HCT116 (cell line): ENCODE measurements at regions not wholly inside any gene's neighbourhood (a gene's known extent, or its start where the extent isn't known, plus 50 kb on each side); places are given as distances from the start of the nearest gene placed in this dataset.

Experiments used
- ATAC-seq: fragments of 200-7000 bp; cut with Tn5 transposase; 2 replicates; pipeline ENCODE4 v1.9.1; 2020; ENCODE audit warnings: mild to moderate bottlenecking, moderate library complexity
- BruUV-seq: library from RNA; stranded (reverse); fragments of 400-500 nt; replicated peaks from 2 replicates; lab custom pipeline; 2021; lab: Mats Ljungman, UMichigan
- CTCF ChIA-PET: fragments of 300-600 bp; sonication (Branson Sonifier 250); formaldehyde crosslinking; loops from one replicate; lab custom pipeline; 2021; ENCODE audit warnings: antibody characterized with exemption; lab: Charles Lee
- POLR2A ChIA-PET: fragments of 300-600, 350-600 bp; sonication (Branson Sonifier 250); formaldehyde crosslinking; loops from one replicate; lab custom pipeline; 2021; ENCODE audit warnings: antibody characterized with exemption; lab: Charles Lee
- RAD21 ChIA-PET, 2 experiments: fragments of 300-600 bp; sonication (Branson Sonifier 250); formaldehyde crosslinking; loops; one replicate each; lab custom pipeline; 2023; ENCODE audit warnings: low total read pairs in 2 of 2; ENCODE audit not compliant: uncharacterized antibody in 2 of 2, unreplicated experiment in 2 of 2, low non-redundant PET in 1 of 2; lab: Charles Lee
- DNase-seq: peaks from one replicate; pipeline ENCODE4 v3.0.0-alpha.2; 2010; ENCODE audit warnings: low read depth, low spot score
- H2AFZ ChIP-seq: fragments of 200-600 bp; shearing (Covaris generic), sonication (generic); 2 replicates; pipeline ENCODE4 v1.6.1; 2017; ENCODE audit warnings: low read depth, mixed run types, mixed read lengths, antibody characterized with exemption, low read length; ENCODE audit not compliant: poor library complexity, severe bottlenecking
- H3K27ac ChIP-seq: 2 replicates; pipeline ENCODE4 v1.5.1; 2012; ENCODE audit warnings: low read depth, low read length
- H3K27me3 ChIP-seq: fragments of 200-600 bp; sonication (generic); 2 replicates; pipeline ENCODE4 v1.6.1; 2016; ENCODE audit warnings: mixed run types, low read length, mixed read lengths; ENCODE audit not compliant: insufficient read depth
- H3K36me3 ChIP-seq, 2 experiments: fragments of 200-500 bp in 1 of 2; fragments of 200-600 bp in 1 of 2; sonication (Bioruptor generic) in 1 of 2; sonication (generic) in 1 of 2; 2 replicates each; pipeline versions ENCODE4 v1.5.1 to v1.6.1; 2014 to 2016; ENCODE audit warnings: low read length in 2 of 2, inconsistent platforms in 1 of 2, mixed read lengths in 1 of 2, mixed run types in 1 of 2; ENCODE audit not compliant: insufficient read depth in 2 of 2, control insufficient read depth in 1 of 2
- H3K4me1 ChIP-seq, 2 experiments: fragments of 200-600 bp in 1 of 2; sonication (generic) in 1 of 2; 2 replicates each; pipeline versions ENCODE4 v1.5.1 to v1.6.1; 2012 to 2017; ENCODE audit warnings: low read length in 2 of 2, inconsistent platforms in 1 of 2, mild to moderate bottlenecking in 1 of 2, mixed read lengths in 1 of 2, mixed run types in 1 of 2, moderate library complexity in 1 of 2; ENCODE audit not compliant: insufficient read depth in 2 of 2, control insufficient read depth in 1 of 2
- H3K4me2 ChIP-seq: fragments of 200-600 bp; sonication (generic); 2 replicates; pipeline ENCODE4 v1.6.1; 2017; ENCODE audit warnings: mixed run types, low read length, mixed read lengths
- H3K4me3 ChIP-seq, 2 experiments: fragments of 200-600 bp in 1 of 2; sonication (generic) in 1 of 2; replicated peaks in 1 of 2; 2 replicates each; pipeline ENCODE4 v1.5.1; 2011 to 2016; ENCODE audit warnings: low read length in 2 of 2, control low read depth in 1 of 2, low read depth in 1 of 2, mild to moderate bottlenecking in 1 of 2, mixed read lengths in 1 of 2, mixed run types in 1 of 2
- H3K79me2 ChIP-seq: fragments of 200-600 bp; sonication (generic); 2 replicates; pipeline ENCODE4 v1.6.1; 2017; ENCODE audit warnings: mild to moderate bottlenecking, mixed run types, low read length, moderate library complexity, mixed read lengths; ENCODE audit not compliant: insufficient read depth
- H3K9ac ChIP-seq: fragments of 200-600 bp; sonication (generic); 2 replicates; pipeline ENCODE4 v1.6.1; 2016; ENCODE audit warnings: low read length, mixed read lengths
- H3K9me2 ChIP-seq: fragments of 200-600 bp; sonication (generic), shearing (Covaris generic); 2 replicates; pipeline ENCODE4 v1.6.1; 2017; ENCODE audit warnings: mixed run types, mild to moderate bottlenecking, moderate library complexity; ENCODE audit not compliant: insufficient read depth
- H3K9me3 ChIP-seq, 2 experiments: fragments of 200-500 bp in 1 of 2; fragments of 200-600 bp in 1 of 2; sonication (Bioruptor generic) in 1 of 2; sonication (generic) in 1 of 2; 2 replicates each; pipeline ENCODE4 v1.6.1; 2014 to 2017; ENCODE audit warnings: low read length in 2 of 2, mixed read lengths in 2 of 2, inconsistent platforms in 1 of 2, low read depth in 1 of 2, mild to moderate bottlenecking in 1 of 2, mixed run types in 1 of 2, moderate library complexity in 1 of 2; ENCODE audit not compliant: control insufficient read depth in 1 of 2, insufficient read depth in 1 of 2
- H4K20me1 ChIP-seq: fragments of 200-600 bp; sonication (generic), shearing (Covaris generic); 2 replicates; pipeline ENCODE4 v1.6.1; 2017; ENCODE audit warnings: mixed run types, mild to moderate bottlenecking, moderate library complexity; ENCODE audit not compliant: insufficient read depth
- ELF1 ChIP-seq: IDR thresholded peaks from 2 replicates; pipeline ENCODE4 v1.6.1; 2012; ENCODE audit warnings: low read depth, borderline replicate concordance
- EZH2phosphoT487 ChIP-seq: fragments of 200-600 bp; IDR thresholded peaks from 2 replicates; pipeline ENCODE4 v1.6.1; 2018; ENCODE audit warnings: antibody characterized with exemption, borderline replicate concordance
- FOSL1 ChIP-seq: IDR thresholded peaks from 2 replicates; pipeline ENCODE4 v1.6.1; 2012; ENCODE audit warnings: low read depth
- SIN3A ChIP-seq: IDR thresholded peaks from 2 replicates; pipeline ENCODE4 v1.6.1; 2012; ENCODE audit warnings: low read depth
- ZFX ChIP-seq: fragments of 450-650 bp; IDR thresholded peaks from 2 replicates; pipeline ENCODE4 v1.6.1; 2017
- ZNF274 ChIP-seq: fragments of 200-500 bp; sonication (Bioruptor generic); IDR thresholded peaks from 2 replicates; pipeline ENCODE4 v1.6.1; 2014; ENCODE audit warnings: mild to moderate bottlenecking, low read depth, low read length, inconsistent platforms
- intact Hi-C: fragments of 100-400 bp; cut with micrococcal nuclease; formaldehyde crosslinking; loops from 2 replicates; pipeline ENCODE4 v1.10.0; 2022
- TF ChIP-seq, protein P1 (sequence below), 3 experiments: fragments of 200-600 bp in 1 of 3; sonication (generic) in 1 of 3; IDR thresholded peaks in 2 of 3; conservative IDR thresholded peaks in 1 of 3; 2 replicates each; pipeline ENCODE4 v1.5.1; 2012 to 2017; ENCODE audit warnings: low read depth in 2 of 3, low read length in 2 of 3, antibody characterized with exemption in 1 of 3, borderline replicate concordance in 1 of 3, control low read depth in 1 of 3, mild to moderate bottlenecking in 1 of 3, mixed read lengths in 1 of 3, mixed run types in 1 of 3, moderate library complexity in 1 of 3; ENCODE audit not compliant: insufficient read depth in 1 of 3
- TF ChIP-seq, protein P2 (sequence below): IDR thresholded peaks from 2 replicates; pipeline ENCODE4 v1.6.1; 2012
- TF ChIP-seq, protein P3 (sequence below): IDR thresholded peaks from 2 replicates; pipeline ENCODE4 v1.6.1; 2012; ENCODE audit warnings: low read depth

DNA sequence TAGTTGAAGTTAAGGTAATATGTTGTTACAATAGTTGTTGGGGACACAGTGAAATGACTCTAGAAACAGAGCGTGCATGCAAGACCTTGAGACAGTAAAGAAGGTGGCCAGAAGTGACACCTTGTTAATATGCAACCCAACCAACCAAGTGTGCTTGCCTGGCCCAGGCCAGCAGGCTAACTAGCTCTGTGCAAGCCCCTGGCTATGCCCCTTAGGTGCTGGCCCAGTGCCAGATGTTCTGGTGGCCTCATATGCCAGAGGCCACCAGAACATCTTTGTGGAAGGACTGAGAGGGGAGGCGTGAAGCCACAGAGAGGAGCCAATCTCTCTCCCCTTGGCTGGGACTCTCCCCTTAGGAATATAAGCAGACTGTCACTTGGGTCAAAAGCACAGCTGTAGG lies 111.2 kb upstream of the JUN start:
- H3K4me2 ChIP-seq: no peak overlapping the region
- no TSS peak for BruUV-seq
- TF ChIP-seq, protein P1, sequence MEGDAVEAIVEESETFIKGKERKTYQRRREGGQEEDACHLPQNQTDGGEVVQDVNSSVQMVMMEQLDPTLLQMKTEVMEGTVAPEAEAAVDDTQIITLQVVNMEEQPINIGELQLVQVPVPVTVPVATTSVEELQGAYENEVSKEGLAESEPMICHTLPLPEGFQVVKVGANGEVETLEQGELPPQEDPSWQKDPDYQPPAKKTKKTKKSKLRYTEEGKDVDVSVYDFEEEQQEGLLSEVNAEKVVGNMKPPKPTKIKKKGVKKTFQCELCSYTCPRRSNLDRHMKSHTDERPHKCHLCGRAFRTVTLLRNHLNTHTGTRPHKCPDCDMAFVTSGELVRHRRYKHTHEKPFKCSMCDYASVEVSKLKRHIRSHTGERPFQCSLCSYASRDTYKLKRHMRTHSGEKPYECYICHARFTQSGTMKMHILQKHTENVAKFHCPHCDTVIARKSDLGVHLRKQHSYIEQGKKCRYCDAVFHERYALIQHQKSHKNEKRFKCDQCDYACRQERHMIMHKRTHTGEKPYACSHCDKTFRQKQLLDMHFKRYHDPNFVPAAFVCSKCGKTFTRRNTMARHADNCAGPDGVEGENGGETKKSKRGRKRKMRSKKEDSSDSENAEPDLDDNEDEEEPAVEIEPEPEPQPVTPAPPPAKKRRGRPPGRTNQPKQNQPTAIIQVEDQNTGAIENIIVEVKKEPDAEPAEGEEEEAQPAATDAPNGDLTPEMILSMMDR (IDR thresholded peaks at IDR 0.05 in 2 of 3, conservative IDR thresholded peaks at IDR 0.05 in 1 of 3; ENCODE audit: borderline replicate concordance in 1 of 3, insufficient read depth in 1 of 3, low read depth in 2 of 3, low read length in 2 of 3): no peak
- no peak for TF ChIP-seq ELF1
- TF ChIP-seq SIN3A: no peak
- TF ChIP-seq, protein P2, sequence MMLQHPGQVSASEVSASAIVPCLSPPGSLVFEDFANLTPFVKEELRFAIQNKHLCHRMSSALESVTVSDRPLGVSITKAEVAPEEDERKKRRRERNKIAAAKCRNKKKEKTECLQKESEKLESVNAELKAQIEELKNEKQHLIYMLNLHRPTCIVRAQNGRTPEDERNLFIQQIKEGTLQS: no peak
- TF ChIP-seq ZFX: no peak
- TF ChIP-seq ZNF274: no peak
- TF ChIP-seq, protein P3, sequence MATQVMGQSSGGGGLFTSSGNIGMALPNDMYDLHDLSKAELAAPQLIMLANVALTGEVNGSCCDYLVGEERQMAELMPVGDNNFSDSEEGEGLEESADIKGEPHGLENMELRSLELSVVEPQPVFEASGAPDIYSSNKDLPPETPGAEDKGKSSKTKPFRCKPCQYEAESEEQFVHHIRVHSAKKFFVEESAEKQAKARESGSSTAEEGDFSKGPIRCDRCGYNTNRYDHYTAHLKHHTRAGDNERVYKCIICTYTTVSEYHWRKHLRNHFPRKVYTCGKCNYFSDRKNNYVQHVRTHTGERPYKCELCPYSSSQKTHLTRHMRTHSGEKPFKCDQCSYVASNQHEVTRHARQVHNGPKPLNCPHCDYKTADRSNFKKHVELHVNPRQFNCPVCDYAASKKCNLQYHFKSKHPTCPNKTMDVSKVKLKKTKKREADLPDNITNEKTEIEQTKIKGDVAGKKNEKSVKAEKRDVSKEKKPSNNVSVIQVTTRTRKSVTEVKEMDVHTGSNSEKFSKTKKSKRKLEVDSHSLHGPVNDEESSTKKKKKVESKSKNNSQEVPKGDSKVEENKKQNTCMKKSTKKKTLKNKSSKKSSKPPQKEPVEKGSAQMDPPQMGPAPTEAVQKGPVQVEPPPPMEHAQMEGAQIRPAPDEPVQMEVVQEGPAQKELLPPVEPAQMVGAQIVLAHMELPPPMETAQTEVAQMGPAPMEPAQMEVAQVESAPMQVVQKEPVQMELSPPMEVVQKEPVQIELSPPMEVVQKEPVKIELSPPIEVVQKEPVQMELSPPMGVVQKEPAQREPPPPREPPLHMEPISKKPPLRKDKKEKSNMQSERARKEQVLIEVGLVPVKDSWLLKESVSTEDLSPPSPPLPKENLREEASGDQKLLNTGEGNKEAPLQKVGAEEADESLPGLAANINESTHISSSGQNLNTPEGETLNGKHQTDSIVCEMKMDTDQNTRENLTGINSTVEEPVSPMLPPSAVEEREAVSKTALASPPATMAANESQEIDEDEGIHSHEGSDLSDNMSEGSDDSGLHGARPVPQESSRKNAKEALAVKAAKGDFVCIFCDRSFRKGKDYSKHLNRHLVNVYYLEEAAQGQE: no peak
- no peak for TF ChIP-seq EZH2phosphoT487
- TF ChIP-seq FOSL1: no peak
- no peak overlapping the region for H3K4me3 ChIP-seq
- no peaks in the 10 kb centered on the region for H3K9me2 ChIP-seq
- CTCF ChIA-PET: no interaction called here
- no peak overlapping the region for H2AFZ ChIP-seq
- ATAC-seq: no peak
- H4K20me1 ChIP-seq: no peaks in the 10 kb centered on the region
- no peak for DNase-seq
- peaks cover 0 to 10% of the 10 kb centered on the region in 2 experiments; a peak in 1 of 4 replicates for H3K4me1 ChIP-seq
- RAD21 ChIA-PET: no interaction called here
- POLR2A ChIA-PET: no interaction called here
- H3K79me2 ChIP-seq: no peaks in the 10 kb centered on the region
- H3K9me3 ChIP-seq: no peaks in the 10 kb centered on the region
- H3K27ac ChIP-seq: no peak overlapping the region
- H3K27me3 ChIP-seq: no peaks in the 10 kb centered on the region
- no peaks in the 10 kb centered on the region for H3K36me3 ChIP-seq
- intact Hi-C loops: no loop called here
- no peak overlapping the region for H3K9ac ChIP-seq
